ENCODE measurements at regions not wholly inside any gene's neighbourhood (a gene's known extent, or its start where the extent isn't known, plus 50 kb on each side); places are given as distances from the start of the nearest gene placed in this dataset.
A peak's percentile ranks its signal among the peaks of the same experiment; 100 is the strongest.
"Not testable (repeated sequence)": the region's sequence is repeated elsewhere in the genome, so short reads cannot be mapped to it uniquely, and the experiment has no call there.

- peak in 1 of 2 experiments; percentile 4 for DNase-seq
Observed at GRCh38 chr2:94576486-94576885, 294.7 kb upstream of the TEKT4 start.

- DNase-seq: not testable (repeated sequence)
Observed at GRCh38 chr2:94577160-94577559, 294.1 kb upstream of the TEKT4 start.

- DNase-seq: not testable (repeated sequence)
Observed at GRCh38 chr2:94579221-94579620, 292.0 kb upstream of the TEKT4 start.

- DNase-seq: not testable (repeated sequence)
Observed at GRCh38 chr2:94583081-94583723, 288.0 kb upstream of the TEKT4 start.

- DNase-seq: not testable (repeated sequence)
Observed at GRCh38 chr2:94584569-94584968, 286.7 kb upstream of the TEKT4 start.

GRCh38 chr2:94586032-94586982, 284.9 kb upstream of the TEKT4 start:
- peak in 1 of 2 experiments; percentile 18 for DNase-seq

- DNase-seq: not testable (repeated sequence)
Observed at GRCh38 chr2:94587042-94587441, 284.2 kb upstream of the TEKT4 start.

- not testable (repeated sequence) for DNase-seq
Observed at GRCh38 chr2:94594019-94594836, 277.0 kb upstream of the TEKT4 start.

GRCh38 chr2:94595956-94596355, 275.3 kb upstream of the TEKT4 start:
- DNase-seq: not testable (repeated sequence)

- DNase-seq: not testable (repeated sequence)
Observed at GRCh38 chr2:94598075-94598713, 273.0 kb upstream of the TEKT4 start.

- DNase-seq: peak in 1 of 2 experiments; percentile 56
Observed at GRCh38 chr2:94600929-94601328, 270.3 kb upstream of the TEKT4 start.

- DNase-seq: no peak
Observed at GRCh38 chr2:94602466-94602865, 268.8 kb upstream of the TEKT4 start.

GRCh38 chr2:94622113-94622618, 249.1 kb upstream of the TEKT4 start:
- no peak for DNase-seq

GRCh38 chr2:94628953-94629352, 242.3 kb upstream of the TEKT4 start:
- DNase-seq: peak in 1 of 2 experiments; percentile 27

GRCh38 chr2:94641397-94641796, 229.8 kb upstream of the TEKT4 start:
- DNase-seq: not testable (repeated sequence)

- not testable (repeated sequence) for DNase-seq
Observed at GRCh38 chr2:94652131-94652530, 219.1 kb upstream of the TEKT4 start.

GRCh38 chr2:94669858-94670257, 201.4 kb upstream of the TEKT4 start:
- not testable (repeated sequence) for DNase-seq

- DNase-seq: not testable (repeated sequence)
Observed at GRCh38 chr2:94694236-94694635, 177.0 kb upstream of the TEKT4 start.

GRCh38 chr2:94708982-94709381, 162.2 kb upstream of the TEKT4 start:
- DNase-seq: not testable (repeated sequence)

- DNase-seq: no peak
Observed at GRCh38 chr2:94725543-94725942, 145.7 kb upstream of the TEKT4 start.

GRCh38 chr2:94735536-94735935, 135.7 kb upstream of the TEKT4 start:
- DNase-seq: peak; percentile 18 to 49

- DNase-seq: peak; percentile 58 to 91
Observed at GRCh38 chr2:94737145-94737544, 134.1 kb upstream of the TEKT4 start.
